ENCODE measurements at regions not wholly inside any gene's neighbourhood (a gene's known extent, or its start where the extent isn't known, plus 50 kb on each side); places are given as distances from the start of the nearest gene placed in this dataset.

DNA sequence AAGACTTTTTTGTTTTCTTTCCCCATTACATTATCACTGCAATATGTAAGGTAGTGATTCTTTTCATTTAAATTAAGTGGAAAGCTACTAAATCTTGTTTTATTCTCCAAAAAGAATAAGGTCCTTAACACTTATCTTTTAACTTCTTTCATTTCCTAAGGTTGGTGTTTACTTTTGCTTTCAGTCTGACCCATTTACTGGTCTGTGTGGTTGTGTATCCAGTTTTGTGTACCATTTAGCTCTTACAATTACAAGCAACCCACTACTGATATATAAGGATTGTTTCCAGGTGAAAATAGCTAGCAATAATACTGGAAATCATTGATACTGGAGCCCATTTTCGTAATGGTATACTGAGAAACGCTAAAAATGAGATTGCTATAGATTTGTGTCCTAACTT, 123.1 kb upstream of the CXorf66 start:
- TF ChIP-seq TCF4 (CRISPR knock-in tag; IDR thresholded peaks at IDR 0.05; ENCODE audit: borderline replicate concordance), result no peak
- no peak for TF ChIP-seq RARB (CRISPR knock-in tag; IDR thresholded peaks at IDR 0.05)
- TF ChIP-seq ZFP3 (CRISPR knock-in tag; IDR thresholded peaks at IDR 0.05), result no peak
- TF ChIP-seq, protein P1, sequence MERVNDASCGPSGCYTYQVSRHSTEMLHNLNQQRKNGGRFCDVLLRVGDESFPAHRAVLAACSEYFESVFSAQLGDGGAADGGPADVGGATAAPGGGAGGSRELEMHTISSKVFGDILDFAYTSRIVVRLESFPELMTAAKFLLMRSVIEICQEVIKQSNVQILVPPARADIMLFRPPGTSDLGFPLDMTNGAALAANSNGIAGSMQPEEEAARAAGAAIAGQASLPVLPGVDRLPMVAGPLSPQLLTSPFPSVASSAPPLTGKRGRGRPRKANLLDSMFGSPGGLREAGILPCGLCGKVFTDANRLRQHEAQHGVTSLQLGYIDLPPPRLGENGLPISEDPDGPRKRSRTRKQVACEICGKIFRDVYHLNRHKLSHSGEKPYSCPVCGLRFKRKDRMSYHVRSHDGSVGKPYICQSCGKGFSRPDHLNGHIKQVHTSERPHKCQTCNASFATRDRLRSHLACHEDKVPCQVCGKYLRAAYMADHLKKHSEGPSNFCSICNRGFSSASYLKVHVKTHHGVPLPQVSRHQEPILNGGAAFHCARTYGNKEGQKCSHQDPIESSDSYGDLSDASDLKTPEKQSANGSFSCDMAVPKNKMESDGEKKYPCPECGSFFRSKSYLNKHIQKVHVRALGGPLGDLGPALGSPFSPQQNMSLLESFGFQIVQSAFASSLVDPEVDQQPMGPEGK (CRISPR knock-in tag; IDR thresholded peaks at IDR 0.05; ENCODE audit: borderline replicate concordance), result no peak
- TF ChIP-seq ISL1 (CRISPR knock-in tag; IDR thresholded peaks at IDR 0.05), result no peak
- TF ChIP-seq ARNTL (CRISPR knock-in tag; IDR thresholded peaks at IDR 0.05; ENCODE audit: borderline replicate concordance, low read depth), result no peak
- TF ChIP-seq ZFP30 (CRISPR knock-in tag; IDR thresholded peaks at IDR 0.05), result no peak
- TF ChIP-seq OSR1 (CRISPR knock-in tag; IDR thresholded peaks at IDR 0.05), result no peak
- TF ChIP-seq ESRRG (CRISPR knock-in tag; IDR thresholded peaks at IDR 0.05), result no peak
- TF ChIP-seq SNAI2 (CRISPR knock-in tag; IDR thresholded peaks at IDR 0.05), result no peak
- TF ChIP-seq, protein P2, sequence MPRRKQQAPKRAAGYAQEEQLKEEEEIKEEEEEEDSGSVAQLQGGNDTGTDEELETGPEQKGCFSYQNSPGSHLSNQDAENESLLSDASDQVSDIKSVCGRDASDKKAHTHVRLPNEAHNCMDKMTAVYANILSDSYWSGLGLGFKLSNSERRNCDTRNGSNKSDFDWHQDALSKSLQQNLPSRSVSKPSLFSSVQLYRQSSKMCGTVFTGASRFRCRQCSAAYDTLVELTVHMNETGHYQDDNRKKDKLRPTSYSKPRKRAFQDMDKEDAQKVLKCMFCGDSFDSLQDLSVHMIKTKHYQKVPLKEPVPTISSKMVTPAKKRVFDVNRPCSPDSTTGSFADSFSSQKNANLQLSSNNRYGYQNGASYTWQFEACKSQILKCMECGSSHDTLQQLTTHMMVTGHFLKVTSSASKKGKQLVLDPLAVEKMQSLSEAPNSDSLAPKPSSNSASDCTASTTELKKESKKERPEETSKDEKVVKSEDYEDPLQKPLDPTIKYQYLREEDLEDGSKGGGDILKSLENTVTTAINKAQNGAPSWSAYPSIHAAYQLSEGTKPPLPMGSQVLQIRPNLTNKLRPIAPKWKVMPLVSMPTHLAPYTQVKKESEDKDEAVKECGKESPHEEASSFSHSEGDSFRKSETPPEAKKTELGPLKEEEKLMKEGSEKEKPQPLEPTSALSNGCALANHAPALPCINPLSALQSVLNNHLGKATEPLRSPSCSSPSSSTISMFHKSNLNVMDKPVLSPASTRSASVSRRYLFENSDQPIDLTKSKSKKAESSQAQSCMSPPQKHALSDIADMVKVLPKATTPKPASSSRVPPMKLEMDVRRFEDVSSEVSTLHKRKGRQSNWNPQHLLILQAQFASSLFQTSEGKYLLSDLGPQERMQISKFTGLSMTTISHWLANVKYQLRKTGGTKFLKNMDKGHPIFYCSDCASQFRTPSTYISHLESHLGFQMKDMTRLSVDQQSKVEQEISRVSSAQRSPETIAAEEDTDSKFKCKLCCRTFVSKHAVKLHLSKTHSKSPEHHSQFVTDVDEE (CRISPR knock-in tag; IDR thresholded peaks at IDR 0.05), result no peak
- TF ChIP-seq TOX (CRISPR knock-in tag; IDR thresholded peaks at IDR 0.05; ENCODE audit: borderline replicate concordance), result no peak
- TF ChIP-seq, protein P3, sequence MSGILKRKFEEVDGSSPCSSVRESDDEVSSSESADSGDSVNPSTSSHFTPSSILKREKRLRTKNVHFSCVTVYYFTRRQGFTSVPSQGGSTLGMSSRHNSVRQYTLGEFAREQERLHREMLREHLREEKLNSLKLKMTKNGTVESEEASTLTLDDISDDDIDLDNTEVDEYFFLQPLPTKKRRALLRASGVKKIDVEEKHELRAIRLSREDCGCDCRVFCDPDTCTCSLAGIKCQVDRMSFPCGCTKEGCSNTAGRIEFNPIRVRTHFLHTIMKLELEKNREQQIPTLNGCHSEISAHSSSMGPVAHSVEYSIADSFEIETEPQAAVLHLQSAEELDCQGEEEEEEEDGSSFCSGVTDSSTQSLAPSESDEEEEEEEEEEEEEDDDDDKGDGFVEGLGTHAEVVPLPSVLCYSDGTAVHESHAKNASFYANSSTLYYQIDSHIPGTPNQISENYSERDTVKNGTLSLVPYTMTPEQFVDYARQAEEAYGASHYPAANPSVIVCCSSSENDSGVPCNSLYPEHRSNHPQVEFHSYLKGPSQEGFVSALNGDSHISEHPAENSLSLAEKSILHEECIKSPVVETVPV (CRISPR knock-in tag; IDR thresholded peaks at IDR 0.05), result no peak
